ENCODE measurements at regions not wholly inside any gene's neighbourhood (a gene's known extent, or its start where the extent isn't known, plus 50 kb on each side); places are given as distances from the start of the nearest gene placed in this dataset.
A peak's percentile ranks its signal among the peaks of the same experiment; 100 is the strongest.
"Not testable (repeated sequence)": the region's sequence is repeated elsewhere in the genome, so short reads cannot be mapped to it uniquely, and the experiment has no call there.

DNA sequence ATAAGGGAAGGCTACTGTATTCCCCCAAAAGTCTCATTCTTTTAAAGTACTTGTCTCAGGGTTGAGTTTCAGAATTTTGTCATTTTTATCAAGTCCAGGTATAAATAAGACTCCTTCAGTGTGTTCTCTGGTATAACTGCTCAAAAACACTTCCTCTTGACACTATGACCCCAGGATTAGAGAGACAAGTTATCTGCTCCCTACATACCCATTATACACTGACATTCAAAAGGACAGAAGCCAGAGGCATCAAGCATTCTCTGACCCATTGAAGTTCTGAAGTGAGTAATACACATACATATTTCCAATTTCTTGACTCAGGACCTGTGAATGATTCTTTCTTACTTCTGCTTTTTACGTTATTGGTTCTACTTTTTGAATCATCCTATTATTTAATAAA is 447.8 kb upstream of the CNTN5 start:
- no peak for DNase-seq

- DNase-seq = no peak
These were observed 432.9 kb upstream of the CNTN5 start for GRCh38 chr11:98587884-98588283.

- no peak for DNase-seq
These were observed 430.8 kb upstream of the CNTN5 start for GRCh38 chr11:98589967-98590366.

DNA sequence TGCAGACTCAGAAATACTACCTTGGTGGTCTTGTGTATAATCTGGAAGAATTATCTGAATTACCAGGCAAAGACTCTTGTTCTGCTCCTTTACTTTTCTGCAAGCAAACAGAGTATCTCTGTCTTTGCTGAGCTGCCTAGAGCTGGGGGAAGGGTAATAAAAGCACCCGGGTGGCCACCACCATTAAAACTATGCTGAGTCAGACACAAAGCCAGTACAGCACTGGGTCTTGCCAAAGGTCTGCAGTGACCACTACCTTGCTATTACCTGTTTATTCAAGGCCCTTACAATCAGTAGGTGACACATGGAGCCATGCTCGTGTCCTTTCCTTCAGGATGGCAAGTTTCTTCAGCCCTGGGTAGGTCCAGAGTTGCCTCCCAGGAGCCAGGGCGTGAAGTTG is 420.6 kb upstream of the CNTN5 start:
- DNase-seq = no peak

- no peak for DNase-seq
These were observed 419.7 kb upstream of the CNTN5 start for GRCh38 chr11:98600786-98601773.

GRCh38 chr11:98616098-98616655 is 404.6 kb upstream of the CNTN5 start:
- peak; percentile 22 for DNase-seq

GRCh38 chr11:98621767-98622166 is 399.0 kb upstream of the CNTN5 start:
- no peak for DNase-seq

- DNase-seq = no peak
These were observed 395.2 kb upstream of the CNTN5 start for GRCh38 chr11:98625526-98625925.

- DNase-seq = peak; percentile 61
These were observed 390.0 kb upstream of the CNTN5 start for GRCh38 chr11:98630736-98631135.

DNA sequence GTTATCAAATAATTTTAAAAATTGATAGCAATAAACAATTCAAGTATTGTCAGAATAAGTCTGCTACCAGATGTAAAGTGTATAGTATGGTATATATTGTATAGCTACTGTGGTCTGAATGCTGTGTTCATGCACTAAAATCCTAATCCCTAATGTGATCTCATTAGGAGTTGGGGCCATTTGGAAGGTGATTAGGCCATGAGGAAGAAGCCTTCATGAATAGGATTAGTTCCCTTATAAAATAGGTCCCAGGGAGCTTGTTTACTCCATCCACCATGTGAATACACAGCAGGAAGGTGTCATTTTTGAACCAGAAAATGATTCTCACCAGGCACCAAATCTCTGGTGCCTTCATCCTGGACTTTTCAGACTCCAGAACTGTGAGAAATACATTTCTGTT is 363.0 kb upstream of the CNTN5 start:
- no peak for DNase-seq

GRCh38 chr11:98659431-98659830 is 361.3 kb upstream of the CNTN5 start:
- no peak for DNase-seq

DNA sequence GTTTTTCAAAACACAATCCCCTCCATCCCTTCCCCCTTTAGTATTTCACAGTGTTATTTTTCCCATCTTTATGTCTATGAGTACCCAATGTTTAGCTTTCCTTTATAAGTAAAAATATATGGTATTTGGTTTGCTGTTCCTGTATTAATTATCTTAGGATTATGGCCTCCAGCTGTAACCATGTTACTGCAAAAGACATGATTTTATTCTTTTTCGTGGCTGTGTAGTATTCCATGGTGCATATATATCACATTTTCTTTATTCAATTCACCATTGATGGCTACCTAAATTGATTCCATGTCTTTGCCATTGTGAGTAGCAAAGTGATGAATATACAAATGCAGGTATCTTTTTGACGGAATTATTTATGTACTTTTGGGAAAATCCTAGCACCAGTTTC is 346.4 kb upstream of the CNTN5 start:
- DNase-seq = no peak

GRCh38 chr11:98679673-98680072 is 341.1 kb upstream of the CNTN5 start:
- DNase-seq = no peak

DNA sequence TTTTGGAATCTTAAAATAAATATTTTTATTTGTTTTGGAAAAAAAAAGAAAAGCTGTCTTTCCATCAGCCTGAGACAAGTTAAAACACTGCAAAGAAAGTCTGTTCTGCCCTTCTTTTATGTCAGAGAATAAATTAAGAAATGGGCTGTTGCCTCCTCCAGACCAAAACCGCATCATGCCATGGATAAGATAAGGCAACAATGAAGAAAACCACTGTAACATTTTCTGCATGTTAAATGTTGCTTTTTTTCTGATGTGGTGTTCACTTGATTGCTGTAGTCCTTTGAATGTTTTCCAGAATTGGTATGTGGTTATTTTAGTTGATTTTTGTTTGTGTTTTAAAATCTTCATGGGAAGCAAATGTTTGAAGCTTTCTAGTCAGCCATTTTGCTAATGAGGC is 319.2 kb upstream of the CNTN5 start:
- no peak for DNase-seq

- DNase-seq = no peak
These were observed 316.8 kb upstream of the CNTN5 start for GRCh38 chr11:98703779-98704556.

DNA sequence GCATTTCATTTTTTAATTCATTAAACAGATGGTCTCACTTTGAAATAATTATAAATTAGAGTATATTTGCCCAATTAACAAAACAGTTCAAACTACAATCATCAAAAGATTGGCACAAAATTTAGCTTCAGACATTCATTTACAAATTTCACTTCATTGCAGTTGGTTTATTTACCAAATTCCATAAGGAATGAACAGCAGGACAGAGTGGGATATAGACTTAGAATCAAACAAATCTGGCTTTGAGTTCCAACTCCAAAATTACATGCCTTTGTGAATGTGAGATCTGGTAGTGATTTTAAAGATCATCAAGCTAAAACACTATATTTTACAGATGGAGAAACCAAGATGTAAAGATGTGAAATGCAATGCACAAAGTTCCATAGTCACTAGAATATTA is 310.7 kb upstream of the CNTN5 start:
- DNase-seq = no peak

DNA sequence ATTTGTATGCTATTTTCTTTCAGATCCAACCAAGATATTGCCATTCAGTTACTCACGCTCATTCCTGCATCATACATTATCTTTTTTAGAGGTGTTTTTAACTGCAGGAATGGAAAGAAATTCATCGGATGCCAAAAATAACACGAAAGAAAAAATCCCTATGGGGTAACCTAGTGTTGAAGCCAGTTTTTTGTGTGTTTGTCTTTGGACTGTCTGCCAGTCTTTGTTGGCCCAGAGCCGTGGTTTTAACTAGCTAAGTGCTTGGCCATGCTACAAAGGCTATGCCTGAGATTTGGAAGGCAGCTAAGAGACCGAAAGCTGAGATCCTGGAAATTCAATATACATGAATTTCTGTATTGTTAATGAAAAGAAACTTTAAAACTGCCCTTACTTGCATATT is 309.8 kb upstream of the CNTN5 start:
- peak; percentile 69 for DNase-seq

GRCh38 chr11:98720951-98721350 is 299.8 kb upstream of the CNTN5 start:
- no peak for DNase-seq

DNA sequence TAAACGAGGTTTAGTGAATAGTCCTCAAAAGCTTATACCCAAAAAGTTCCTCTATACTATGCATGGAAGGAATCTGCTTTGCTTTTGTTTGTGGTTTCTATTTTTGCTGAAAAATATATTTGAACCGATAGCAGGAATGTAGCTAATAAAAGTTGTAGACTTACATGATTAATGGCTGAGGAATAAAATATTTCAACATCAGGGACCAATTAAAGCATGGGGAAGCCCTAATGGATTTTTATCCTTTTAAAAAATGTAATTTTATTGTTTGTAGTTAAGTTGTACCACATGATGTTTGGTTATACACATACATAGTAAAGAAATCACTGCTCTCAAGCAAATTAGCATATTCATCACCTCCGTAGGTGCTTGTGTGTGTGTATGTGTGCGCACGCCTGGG is 295.3 kb upstream of the CNTN5 start:
- no peak for DNase-seq

DNA sequence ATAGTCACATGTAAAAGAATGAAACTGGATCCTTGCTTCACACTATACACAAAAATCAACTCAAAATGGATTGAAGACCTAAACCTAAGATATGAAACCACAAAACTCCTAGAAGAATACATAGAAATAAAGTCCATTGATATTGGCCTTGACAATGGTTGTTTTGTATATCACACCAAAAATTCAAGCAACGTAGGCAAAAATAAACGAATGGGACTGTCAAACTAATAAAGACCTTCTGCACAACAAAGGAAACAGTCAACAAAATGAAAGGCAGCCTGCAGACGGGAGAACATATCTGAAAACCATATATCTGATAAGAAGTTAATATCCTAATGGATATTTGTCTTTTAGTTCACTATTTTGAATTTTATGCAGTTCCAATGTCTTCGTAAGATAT is 292.3 kb upstream of the CNTN5 start:
- no peak for DNase-seq

GRCh38 chr11:98729118-98729517 is 291.6 kb upstream of the CNTN5 start:
- no peak for DNase-seq

GRCh38 chr11:98732947-98733346 is 287.8 kb upstream of the CNTN5 start:
- DNase-seq = no peak

GRCh38 chr11:98733378-98733777 is 287.4 kb upstream of the CNTN5 start:
- not testable (repeated sequence) for DNase-seq

Measured in tongue (tissue), 1 donor.